SU-DHL-6 (cell line): ENCODE measurements at regions not wholly inside any gene's neighbourhood (a gene's known extent, or its start where the extent isn't known, plus 50 kb on each side); places are given as distances from the start of the nearest gene placed in this dataset.
"Not testable (repeated sequence)": the region's sequence is repeated elsewhere in the genome, so short reads cannot be mapped to it uniquely, and the experiment has no call there.

Experiments
- H2AFZ ChIP-seq: fragments of 200-600 bp; sonication (generic); 2 replicates; pipeline ENCODE4 v1.6.1; 2014; ENCODE audit warnings: low read depth, mild to moderate bottlenecking, moderate library complexity, mixed read lengths, antibody characterized with exemption, low read length; ENCODE audit not compliant: severe bottlenecking
- H3F3A ChIP-seq: fragments of 200-600 bp; shearing (Covaris generic); 2 replicates; pipeline ENCODE4 v1.6.0; 2016; ENCODE audit warnings: antibody characterized with exemption, mild to moderate bottlenecking; ENCODE audit not compliant: insufficient read depth
- H3K27ac ChIP-seq: fragments of 200-600 bp; sonication (generic); 2 replicates; pipeline ENCODE4 v1.5.1; 2016; ENCODE audit warnings: low read depth, mild to moderate bottlenecking, low read length, moderate library complexity, mixed read lengths
- H3K27me3 ChIP-seq: fragments of 200-600 bp; sonication (generic), shearing (Covaris generic); 2 replicates; pipeline ENCODE4 v1.6.0; 2014; ENCODE audit warnings: mild to moderate bottlenecking, low read length
- H3K36me3 ChIP-seq: fragments of 200-600 bp; sonication (generic); 2 replicates; pipeline ENCODE4 v1.6.1; 2014; ENCODE audit warnings: mild to moderate bottlenecking, low read length, mixed read lengths
- H3K4me2 ChIP-seq: fragments of 300-600, 200-600 bp; shearing (Covaris generic), sonication (generic); 2 replicates; pipeline ENCODE4 v1.6.0; 2014; ENCODE audit warnings: low read length, low read depth, mild to moderate bottlenecking; ENCODE audit not compliant: poor library complexity, severe bottlenecking
- H3K4me3 ChIP-seq: fragments of 200-600 bp; sonication (generic); 2 replicates; pipeline ENCODE4 v1.5.1; 2014; ENCODE audit warnings: antibody characterized with exemption, low read length, mild to moderate bottlenecking, mixed read lengths; ENCODE audit not compliant: insufficient read depth, poor library complexity, severe bottlenecking
- H3K79me2 ChIP-seq: fragments of 200-600 bp; sonication (generic); 2 replicates; pipeline ENCODE4 v1.6.1; 2014; ENCODE audit warnings: mild to moderate bottlenecking, low read length, moderate library complexity; ENCODE audit not compliant: insufficient read depth
- H3K9ac ChIP-seq: fragments of 200-600 bp; sonication (generic); 2 replicates; pipeline ENCODE4 v1.7.0; 2014; ENCODE audit warnings: mild to moderate bottlenecking, low read length
- H3K9me2 ChIP-seq: fragments of 200-600 bp; sonication (generic); replicated peaks from 2 replicates; pipeline ENCODE4 v1.6.1; 2014; ENCODE audit warnings: low read length; ENCODE audit not compliant: insufficient read depth
- H3K9me3 ChIP-seq: fragments of 200-600 bp; sonication (generic); 2 replicates; pipeline ENCODE4 v1.6.1; 2014; ENCODE audit warnings: low read length, mixed read lengths; ENCODE audit not compliant: insufficient read depth
- H4K20me1 ChIP-seq: fragments of 200-600 bp; sonication (generic); 2 replicates; pipeline ENCODE4 v1.6.1; 2014; ENCODE audit warnings: low read depth, mild to moderate bottlenecking, antibody characterized with exemption, low read length, moderate library complexity, mixed read lengths
- EZH2phosphoT487 ChIP-seq: fragments of 200-600 bp; sonication (generic), shearing (Covaris generic); conservative IDR thresholded peaks from 2 replicates; pipeline ENCODE4 v1.6.1; 2018; ENCODE audit warnings: mild to moderate bottlenecking, antibody characterized with exemption, low read length, moderate library complexity, mixed read lengths
- TF ChIP-seq, protein P1 (sequence below): fragments of 200-600 bp; sonication (generic); IDR thresholded peaks from one replicate; pipeline ENCODE4 v1.5.1; 2017; ENCODE audit warnings: antibody characterized with exemption, mild to moderate bottlenecking, low read length, moderate library complexity; ENCODE audit not compliant: insufficient read depth, poor library complexity, severe bottlenecking

DNA sequence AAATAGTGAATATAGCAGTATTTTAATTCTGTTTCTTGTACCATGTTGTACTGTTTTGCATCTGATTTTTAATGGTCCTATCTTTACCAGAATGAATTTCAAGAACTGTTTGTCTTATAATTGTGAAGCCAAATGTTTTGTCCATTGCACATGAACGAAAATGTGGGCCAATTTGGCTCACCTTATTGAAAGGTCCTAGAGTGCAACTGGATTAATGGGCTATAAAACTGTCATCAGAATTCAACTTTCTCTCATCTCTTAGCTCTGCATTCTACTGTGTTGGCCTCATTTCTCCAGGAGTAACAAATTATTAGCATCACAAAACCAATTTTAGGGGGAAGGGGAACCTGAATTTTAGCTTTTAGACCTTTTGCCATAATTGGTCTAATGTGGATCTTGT is 179.4 kb upstream of the NUDT12 start:
- no peak overlapping the region for H3K9ac ChIP-seq
- no peaks in the 10 kb centered on the region for H3F3A ChIP-seq
- no peak overlapping the region for H3K4me2 ChIP-seq
- H4K20me1 ChIP-seq, result no peaks in the 10 kb centered on the region
- no peaks in the 10 kb centered on the region for H3K27me3 ChIP-seq
- no peaks in the 10 kb centered on the region for H3K9me2 ChIP-seq
- no peak for TF ChIP-seq EZH2phosphoT487
- TF ChIP-seq, protein P1, sequence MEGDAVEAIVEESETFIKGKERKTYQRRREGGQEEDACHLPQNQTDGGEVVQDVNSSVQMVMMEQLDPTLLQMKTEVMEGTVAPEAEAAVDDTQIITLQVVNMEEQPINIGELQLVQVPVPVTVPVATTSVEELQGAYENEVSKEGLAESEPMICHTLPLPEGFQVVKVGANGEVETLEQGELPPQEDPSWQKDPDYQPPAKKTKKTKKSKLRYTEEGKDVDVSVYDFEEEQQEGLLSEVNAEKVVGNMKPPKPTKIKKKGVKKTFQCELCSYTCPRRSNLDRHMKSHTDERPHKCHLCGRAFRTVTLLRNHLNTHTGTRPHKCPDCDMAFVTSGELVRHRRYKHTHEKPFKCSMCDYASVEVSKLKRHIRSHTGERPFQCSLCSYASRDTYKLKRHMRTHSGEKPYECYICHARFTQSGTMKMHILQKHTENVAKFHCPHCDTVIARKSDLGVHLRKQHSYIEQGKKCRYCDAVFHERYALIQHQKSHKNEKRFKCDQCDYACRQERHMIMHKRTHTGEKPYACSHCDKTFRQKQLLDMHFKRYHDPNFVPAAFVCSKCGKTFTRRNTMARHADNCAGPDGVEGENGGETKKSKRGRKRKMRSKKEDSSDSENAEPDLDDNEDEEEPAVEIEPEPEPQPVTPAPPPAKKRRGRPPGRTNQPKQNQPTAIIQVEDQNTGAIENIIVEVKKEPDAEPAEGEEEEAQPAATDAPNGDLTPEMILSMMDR, result no peak
- H3K4me3 ChIP-seq, result no peak overlapping the region
- H3K9me3 ChIP-seq, result no peaks in the 10 kb centered on the region
- no peak overlapping the region for H3K27ac ChIP-seq
- H3K36me3 ChIP-seq, result no peaks in the 10 kb centered on the region
- H2AFZ ChIP-seq, result no peak overlapping the region
- H3K79me2 ChIP-seq, result no peaks in the 10 kb centered on the region

DNA sequence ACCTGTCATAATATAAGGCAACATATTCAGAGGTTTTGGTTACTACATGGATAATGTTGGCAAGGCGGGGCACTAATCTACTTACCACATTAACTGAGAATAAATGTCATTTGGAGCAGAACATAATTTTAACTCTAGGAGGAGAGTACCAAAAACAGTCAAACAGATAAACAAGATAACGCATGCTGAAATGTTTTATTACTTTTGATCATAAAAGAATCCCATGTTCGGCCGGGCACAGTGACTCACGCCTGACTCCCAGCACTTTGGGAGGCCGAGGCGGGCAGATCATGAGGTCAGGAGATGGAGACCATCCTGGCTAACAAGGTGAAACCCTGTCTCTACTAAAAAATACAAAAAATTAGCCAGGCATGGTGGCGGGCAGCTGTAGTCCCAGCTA is 173.8 kb upstream of the NUDT12 start:
- H3K4me2 ChIP-seq, result not testable (repeated sequence)

DNA sequence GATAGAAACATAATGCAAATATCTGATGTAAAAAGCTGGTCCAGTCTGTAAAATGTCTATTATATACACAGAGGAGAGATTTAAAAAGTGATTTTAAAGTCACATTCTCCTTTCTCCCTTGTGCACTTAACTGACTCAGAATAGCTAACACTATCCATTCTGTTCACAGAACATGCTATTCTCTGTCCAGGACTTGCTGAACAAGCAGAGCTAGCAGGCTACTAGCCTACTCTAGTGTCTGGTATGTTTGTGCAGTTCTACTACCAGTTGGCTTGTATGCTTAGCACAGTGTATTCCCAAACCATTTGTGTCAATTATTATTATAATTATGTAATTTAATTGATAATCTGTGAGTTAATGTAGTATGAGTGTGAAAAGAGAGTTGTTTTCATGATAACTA is 161.7 kb upstream of the NUDT12 start:
- Histone ChIP-seq H3K27ac (no peak overlapping the region), H3K4me3 (no peak overlapping the region), H3K79me2 (no peaks in the 10 kb centered on the region), H3K27me3 (no peaks in the 10 kb centered on the region), H3K9me2 (no peaks in the 10 kb centered on the region), H4K20me1 (no peaks in the 10 kb centered on the region), H3F3A (no peaks in the 10 kb centered on the region), H2AFZ (no peak overlapping the region), H3K9me3 (peaks cover 11% of the 10 kb centered on the region; the same call in 1 of the 2 replicates), H3K4me2 (no peak overlapping the region), H3K9ac (no peak overlapping the region), H3K36me3 (no peaks in the 10 kb centered on the region)
- no peak for TF ChIP-seq EZH2phosphoT487
- TF ChIP-seq, protein P1, result no peak

More for the DNA sequence above, 173.8 kb upstream of the NUDT12 start:
- not testable (repeated sequence) for H3F3A ChIP-seq, H3K27me3 ChIP-seq, H3K9me2 ChIP-seq, H3K79me2 ChIP-seq, H3K27ac ChIP-seq, H2AFZ ChIP-seq, H4K20me1 ChIP-seq, H3K4me3 ChIP-seq, H3K36me3 ChIP-seq, H3K9me3 ChIP-seq, H3K9ac ChIP-seq

DNA sequence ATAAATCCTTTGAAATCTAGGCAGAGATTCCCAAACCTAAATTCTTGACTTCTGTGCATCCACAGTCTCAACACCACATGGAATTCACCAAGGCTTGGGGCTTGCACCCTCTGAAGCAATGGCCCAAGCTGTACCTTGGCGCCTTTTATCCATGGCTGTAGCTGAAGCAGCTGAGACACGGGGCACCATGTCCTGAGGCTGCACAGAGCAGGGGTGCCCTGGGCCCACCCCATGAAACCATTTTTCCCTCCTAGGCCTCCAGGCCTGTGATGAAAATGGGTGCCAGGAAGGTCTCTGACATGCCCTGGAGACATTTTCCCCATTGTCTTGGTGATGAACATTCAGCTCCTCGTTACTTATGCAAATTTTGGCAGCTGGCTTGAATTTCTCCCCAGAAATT is 158.6 kb upstream of the NUDT12 start:
- Histone ChIP-seq H3K27me3 (no peaks in the 10 kb centered on the region), H3K4me3 (no peak overlapping the region), H2AFZ (no peak overlapping the region), H3K79me2 (no peaks in the 10 kb centered on the region), H3K9me3 (peaks cover 14% of the 10 kb centered on the region; the same call in 1 of the 2 replicates), H3K27ac (no peak overlapping the region), H3K4me2 (no peak overlapping the region), H3K9ac (no peak overlapping the region), H4K20me1 (no peaks in the 10 kb centered on the region), H3F3A (no peaks in the 10 kb centered on the region), H3K9me2 (no peaks in the 10 kb centered on the region), H3K36me3 (no peaks in the 10 kb centered on the region)
- no peak for TF ChIP-seq EZH2phosphoT487
- TF ChIP-seq, protein P1, result no peak
